Activated CD8-positive, alpha-beta memory T cell treated with anti-CD3 and anti-CD28 coated beads for 36 hours (primary cell): ENCODE measurements at regions not wholly inside any gene's neighbourhood (a gene's known extent, or its start where the extent isn't known, plus 50 kb on each side); places are given as distances from the start of the nearest gene placed in this dataset.
"Not testable (repeated sequence)": the region's sequence is repeated elsewhere in the genome, so short reads cannot be mapped to it uniquely, and the experiment has no call there.

Source experiments
- CTCF ChIA-PET: fragments of 350-600 bp; sonication (Branson Sonifier 250); formaldehyde crosslinking; loops from one replicate; lab custom pipeline; 2021; ENCODE audit warnings: antibody characterized with exemption; lab: Charles Lee
- POLR2A ChIA-PET: fragments of 350-600 bp; sonication (Branson Sonifier 250); formaldehyde crosslinking; loops from one replicate; lab custom pipeline; 2021; ENCODE audit warnings: antibody characterized with exemption; lab: Charles Lee

GRCh38 chr6:165025040-165025439 lies 284.4 kb downstream of the C6orf118 start:
- ChIA-PET CTCF (no interaction called here), POLR2A (no interaction called here)

- ChIA-PET CTCF (no interaction called here), POLR2A (no interaction called here)
Observed at GRCh38 chr6:165019681-165020080, 289.7 kb downstream of the C6orf118 start.

GRCh38 chr6:165015676-165016075 lies 293.7 kb downstream of the C6orf118 start:
- POLR2A ChIA-PET: no interaction called here
- CTCF ChIA-PET: no interaction called here

- CTCF ChIA-PET: no interaction called here
- POLR2A ChIA-PET: no interaction called here
Observed at GRCh38 chr6:165013701-165014100, 295.7 kb downstream of the C6orf118 start.

GRCh38 chr6:165012183-165012582 lies 297.2 kb downstream of the C6orf118 start:
- CTCF ChIA-PET: no interaction called here
- POLR2A ChIA-PET: no interaction called here

GRCh38 chr6:165010556-165011535 lies 298.6 kb downstream of the C6orf118 start:
- CTCF ChIA-PET: no interaction called here
- POLR2A ChIA-PET: no interaction called here

- ChIA-PET POLR2A (no interaction called here), CTCF (no interaction called here)
Observed at GRCh38 chr6:165008971-165009370, 300.4 kb downstream of the C6orf118 start.

GRCh38 chr6:165002866-165003265 lies 306.5 kb downstream of the C6orf118 start:
- POLR2A ChIA-PET: no interaction called here
- CTCF ChIA-PET: no interaction called here

GRCh38 chr6:165002358-165002757 lies 307.0 kb downstream of the C6orf118 start:
- POLR2A ChIA-PET: no interaction called here
- CTCF ChIA-PET: no interaction called here

GRCh38 chr6:165001502-165002157 lies 307.8 kb downstream of the C6orf118 start:
- ChIA-PET CTCF (no interaction called here), POLR2A (no interaction called here)

- ChIA-PET CTCF (no interaction called here), POLR2A (no interaction called here)
Observed at GRCh38 chr6:164998297-164998696, 311.1 kb downstream of the C6orf118 start.

- CTCF ChIA-PET: no interaction called here
- POLR2A ChIA-PET: no interaction called here
Observed at GRCh38 chr6:164996838-164997237, 312.6 kb downstream of the C6orf118 start.

- CTCF ChIA-PET: no interaction called here
- POLR2A ChIA-PET: no interaction called here
Observed at GRCh38 chr6:164991573-164991972, 317.8 kb downstream of the C6orf118 start.

GRCh38 chr6:164990901-164991300 lies 318.5 kb downstream of the C6orf118 start:
- CTCF ChIA-PET: no interaction called here
- POLR2A ChIA-PET: no interaction called here

GRCh38 chr6:164982389-164982788 lies 327.0 kb downstream of the C6orf118 start:
- ChIA-PET POLR2A (no interaction called here), CTCF (no interaction called here)

GRCh38 chr6:164967102-164967501 lies 342.3 kb downstream of the C6orf118 start:
- POLR2A ChIA-PET: no interaction called here
- CTCF ChIA-PET: no interaction called here

GRCh38 chr6:164962805-164963204 lies 346.6 kb downstream of the C6orf118 start:
- ChIA-PET POLR2A (no interaction called here), CTCF (no interaction called here)

- POLR2A ChIA-PET: no interaction called here
- CTCF ChIA-PET: no interaction called here
Observed at GRCh38 chr6:164947164-164947563, 362.2 kb downstream of the C6orf118 start.

- ChIA-PET POLR2A (no interaction called here), CTCF (no interaction called here)
Observed at GRCh38 chr6:164942271-164942670, 367.1 kb downstream of the C6orf118 start.

GRCh38 chr6:164933238-164933794 lies 376.1 kb downstream of the C6orf118 start:
- POLR2A ChIA-PET, CTCF ChIA-PET: not testable (repeated sequence)
